Fibroblast of lung (primary cell): ENCODE measurements at regions not wholly inside any gene's neighbourhood (a gene's known extent, or its start where the extent isn't known, plus 50 kb on each side); places are given as distances from the start of the nearest gene placed in this dataset.

Source experiments
- EZH2 ChIP-seq: IDR thresholded peaks from 2 replicates; pipeline ENCODE4 v1.5.1; 2012; ENCODE audit warnings: low read length, control low read depth, mild to moderate bottlenecking; ENCODE audit errors: missing control alignments
- TF ChIP-seq, protein P1 (sequence below), 2 donors: IDR thresholded peaks in 1 of 2; conservative IDR thresholded peaks in 1 of 2; 1 replicate in 1 of 2; 2 replicates in 1 of 2; pipeline ENCODE4 v1.5.1; 2011 to 2012; ENCODE audit warnings: low read length in 2 of 2, control low read depth in 1 of 2, inconsistent platforms in 1 of 2, low read depth in 1 of 2, mild to moderate bottlenecking in 1 of 2

DNA sequence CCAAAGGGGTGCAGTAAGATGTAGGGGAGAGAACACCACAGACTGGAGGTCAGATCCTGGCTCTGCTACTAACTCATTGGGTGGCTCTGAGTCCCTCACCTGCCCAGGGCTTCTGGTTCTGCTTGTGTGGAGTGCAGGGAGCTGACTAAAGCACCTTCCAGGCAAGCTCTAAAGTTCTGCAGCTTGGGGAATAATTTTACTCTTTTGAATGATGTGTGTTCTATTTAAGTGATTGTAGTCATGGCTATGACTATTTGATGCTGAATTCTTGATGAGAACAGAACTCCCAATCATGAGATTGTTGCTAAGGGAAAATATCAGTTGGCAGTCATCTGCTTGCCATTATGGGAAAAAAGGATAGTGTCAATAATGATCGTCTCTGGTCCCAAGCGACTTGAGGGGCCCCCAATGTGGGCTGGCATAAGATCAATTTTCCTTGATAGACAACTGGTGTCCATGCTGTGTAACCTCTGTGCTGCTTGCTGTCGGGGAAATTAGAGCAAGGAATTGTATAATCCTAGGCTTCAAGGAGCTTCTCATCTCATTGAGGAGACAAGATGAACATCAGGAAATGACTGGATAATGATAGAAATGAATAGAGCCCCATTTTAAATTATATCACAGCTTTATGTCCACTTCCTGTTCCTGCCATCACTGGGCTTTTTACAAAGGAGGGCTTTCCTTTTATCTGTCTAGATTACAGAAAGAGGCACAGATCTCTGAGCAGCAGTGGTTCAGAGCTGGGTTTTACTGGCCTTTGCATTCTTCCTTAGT lies 131.7 kb downstream of the SLC4A3 start:
- TF ChIP-seq, protein P1, sequence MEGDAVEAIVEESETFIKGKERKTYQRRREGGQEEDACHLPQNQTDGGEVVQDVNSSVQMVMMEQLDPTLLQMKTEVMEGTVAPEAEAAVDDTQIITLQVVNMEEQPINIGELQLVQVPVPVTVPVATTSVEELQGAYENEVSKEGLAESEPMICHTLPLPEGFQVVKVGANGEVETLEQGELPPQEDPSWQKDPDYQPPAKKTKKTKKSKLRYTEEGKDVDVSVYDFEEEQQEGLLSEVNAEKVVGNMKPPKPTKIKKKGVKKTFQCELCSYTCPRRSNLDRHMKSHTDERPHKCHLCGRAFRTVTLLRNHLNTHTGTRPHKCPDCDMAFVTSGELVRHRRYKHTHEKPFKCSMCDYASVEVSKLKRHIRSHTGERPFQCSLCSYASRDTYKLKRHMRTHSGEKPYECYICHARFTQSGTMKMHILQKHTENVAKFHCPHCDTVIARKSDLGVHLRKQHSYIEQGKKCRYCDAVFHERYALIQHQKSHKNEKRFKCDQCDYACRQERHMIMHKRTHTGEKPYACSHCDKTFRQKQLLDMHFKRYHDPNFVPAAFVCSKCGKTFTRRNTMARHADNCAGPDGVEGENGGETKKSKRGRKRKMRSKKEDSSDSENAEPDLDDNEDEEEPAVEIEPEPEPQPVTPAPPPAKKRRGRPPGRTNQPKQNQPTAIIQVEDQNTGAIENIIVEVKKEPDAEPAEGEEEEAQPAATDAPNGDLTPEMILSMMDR (conservative IDR thresholded peaks at IDR 0.05 in 1 of 2, IDR thresholded peaks at IDR 0.05 in 1 of 2; ENCODE audit: low read depth in 1 of 2, low read length in 2 of 2): no peak
- no peak for TF ChIP-seq EZH2
